Right lobe of liver (tissue), 6 donors: ENCODE measurements at regions not wholly inside any gene's neighbourhood (a gene's known extent, or its start where the extent isn't known, plus 50 kb on each side); places are given as distances from the start of the nearest gene placed in this dataset.
"Not testable (repeated sequence)": the region's sequence is repeated elsewhere in the genome, so short reads cannot be mapped to it uniquely, and the experiment has no call there.

Experiments
- ATAC-seq, 4 donors: fragments of 200-7000 bp; cut with Tn5 transposase; one replicate each; pipeline ENCODE4 v1.9.1; 2020; ENCODE audit warnings: mild to moderate bottlenecking in 4 of 4, moderate library complexity in 4 of 4
- DNase-seq, 3 donors: peaks; one replicate each; pipeline ENCODE4 v3.0.0-alpha.2; 2020
- H3K27ac ChIP-seq, 3 donors: fragments of 200-600 bp; one replicate each; pipeline ENCODE4 v1.8.0; 2022
- H3K27me3 ChIP-seq, 2 donors: fragments of 200-600 bp; one replicate each; pipeline ENCODE4 v1.8.0; 2022
- H3K36me3 ChIP-seq, 4 donors: fragments of 200-600 bp; sonication (generic) in 1 of 4; one replicate each; pipeline versions ENCODE4 v1.5.1 to v1.8.0; 2017 to 2022; ENCODE audit warnings: control low read depth in 1 of 4
- H3K4me1 ChIP-seq, 4 donors: fragments of 200-600 bp; sonication (generic) in 1 of 4; one replicate each; pipeline versions ENCODE4 v1.5.1 to v1.8.0; 2017 to 2022; ENCODE audit warnings: control low read depth in 1 of 4
- H3K4me3 ChIP-seq, 3 donors: fragments of 200-600 bp; one replicate each; pipeline ENCODE4 v1.8.0; 2022
- H3K9me3 ChIP-seq, 4 donors: fragments of 200-600 bp; sonication (generic) in 1 of 4; one replicate each; pipeline versions ENCODE4 v1.5.1 to v1.8.0; 2017 to 2022; ENCODE audit warnings: control low read depth in 1 of 4
- POLR2A ChIP-seq: fragments of 450-650 bp; IDR thresholded peaks from one replicate; pipeline ENCODE4 v1.6.1; 2017; ENCODE audit warnings: antibody characterized with exemption, mild to moderate bottlenecking
- WGBS: methylation state at CpG from one replicate; pipeline ENCODE4 v1.1.6; 2018; ENCODE audit warnings: low coverage, low lambda C conversion rate; ENCODE audit not compliant: insufficient coverage; ENCODE audit errors: missing lambda C conversion rate; 5-methylcytosine and 5-hydroxymethylcytosine counted together
- intact Hi-C, 2 donors: fragments of 100-400 bp; cut with DNase I; formaldehyde crosslinking; loops; one replicate each; pipeline versions ENCODE4 v1.11.2 to v1.14.1; 2022
- TF ChIP-seq, protein P1 (sequence below), 4 donors: fragments of 200-600 bp in 3 of 4; fragments of 450-650 bp in 1 of 4; IDR thresholded peaks; one replicate each; pipeline versions ENCODE4 v1.5.1 to v1.8.0; 2016 to 2022; ENCODE audit warnings: antibody characterized with exemption in 4 of 4, mild to moderate bottlenecking in 2 of 4
- donor health status: DM: no; HTN: yes; CAD: no.
- donor health status: DM: no; HTN: no; CAD: no.
- donor health status: DM: no; HTN: no; CAD: no.
- donor health status: DM: no; HTN: yes; CAD: no.
- donor health status: DM: no; HTN: yes; CAD: no.

DNA sequence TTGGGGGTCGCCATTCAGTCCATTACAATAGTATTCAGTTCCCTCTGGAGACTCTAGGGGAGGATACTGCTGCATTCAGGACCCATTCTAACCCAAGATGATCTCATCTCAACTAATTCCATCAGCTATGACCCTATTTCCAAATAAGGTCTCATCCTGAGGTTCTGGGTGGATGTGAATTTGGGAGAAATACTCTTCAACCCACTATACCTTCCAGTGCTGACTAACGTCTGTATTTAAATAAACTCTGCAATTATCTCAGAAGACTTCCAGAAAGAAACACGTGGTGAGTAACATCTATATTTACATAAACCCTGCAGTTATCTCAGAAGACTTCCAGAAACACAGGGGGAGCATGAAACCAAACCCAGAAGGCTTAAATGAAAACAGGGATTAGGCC lies 1300.7 kb downstream of the PCDH9 start:
- WGBS, result 43% methylated on average over 3 of the region's 3 CpGs
- H3K4me1 ChIP-seq, result no peaks in the 10 kb centered on the region
- ATAC-seq (no peak), DNase-seq (no peak)
- no peaks in the 10 kb centered on the region for H3K36me3 ChIP-seq
- intact Hi-C loops, result no loop called here
- H3K27ac ChIP-seq, result no peak overlapping the region
- no peaks in the 10 kb centered on the region for H3K9me3 ChIP-seq
- no peak for TF ChIP-seq POLR2A
- TF ChIP-seq, protein P1, sequence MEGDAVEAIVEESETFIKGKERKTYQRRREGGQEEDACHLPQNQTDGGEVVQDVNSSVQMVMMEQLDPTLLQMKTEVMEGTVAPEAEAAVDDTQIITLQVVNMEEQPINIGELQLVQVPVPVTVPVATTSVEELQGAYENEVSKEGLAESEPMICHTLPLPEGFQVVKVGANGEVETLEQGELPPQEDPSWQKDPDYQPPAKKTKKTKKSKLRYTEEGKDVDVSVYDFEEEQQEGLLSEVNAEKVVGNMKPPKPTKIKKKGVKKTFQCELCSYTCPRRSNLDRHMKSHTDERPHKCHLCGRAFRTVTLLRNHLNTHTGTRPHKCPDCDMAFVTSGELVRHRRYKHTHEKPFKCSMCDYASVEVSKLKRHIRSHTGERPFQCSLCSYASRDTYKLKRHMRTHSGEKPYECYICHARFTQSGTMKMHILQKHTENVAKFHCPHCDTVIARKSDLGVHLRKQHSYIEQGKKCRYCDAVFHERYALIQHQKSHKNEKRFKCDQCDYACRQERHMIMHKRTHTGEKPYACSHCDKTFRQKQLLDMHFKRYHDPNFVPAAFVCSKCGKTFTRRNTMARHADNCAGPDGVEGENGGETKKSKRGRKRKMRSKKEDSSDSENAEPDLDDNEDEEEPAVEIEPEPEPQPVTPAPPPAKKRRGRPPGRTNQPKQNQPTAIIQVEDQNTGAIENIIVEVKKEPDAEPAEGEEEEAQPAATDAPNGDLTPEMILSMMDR (IDR thresholded peaks at IDR 0.05), result no peak
- H3K4me3 ChIP-seq, result no peak overlapping the region
- H3K27me3 ChIP-seq, result no peaks in the 10 kb centered on the region

DNA sequence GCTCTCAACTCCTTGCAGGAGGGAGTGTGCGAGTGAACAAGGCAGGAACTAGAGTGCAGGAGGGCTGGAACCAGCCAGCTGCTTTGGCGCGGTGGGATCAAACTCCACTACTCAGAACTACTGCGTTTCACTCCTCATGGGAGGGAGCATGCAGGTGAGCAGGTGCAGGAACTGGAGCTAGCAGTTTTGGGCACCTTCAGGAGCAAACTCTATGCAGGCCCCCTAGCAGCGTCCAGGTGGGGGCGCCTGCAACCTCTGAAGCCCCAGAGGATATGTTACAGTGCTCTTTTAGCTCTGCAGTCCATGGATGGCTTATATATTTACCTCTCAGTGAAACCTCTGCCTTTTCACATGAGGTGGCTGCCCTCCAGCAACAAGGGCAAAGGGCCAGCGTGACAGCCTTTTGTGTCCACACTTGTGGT lies 1303.4 kb downstream of the PCDH9 start:
- H3K27ac ChIP-seq, result no peak overlapping the region
- 0% methylated on average over 3 of the region's 7 CpGs for whole genome bisulfite sequencing
- H3K4me1 ChIP-seq, result no peaks in the 10 kb centered on the region
- no peak overlapping the region for H3K4me3 ChIP-seq
- TF ChIP-seq POLR2A, result no peak
- TF ChIP-seq, protein P1 (IDR thresholded peaks at IDR 0.05), result peak in 3 of 4 donors; percentile 4 to 26 (median 19)
- no peaks in the 10 kb centered on the region for H3K27me3 ChIP-seq
- peak in 2 of 3 donors; percentile 25 to 53 for DNase-seq
- H3K36me3 ChIP-seq, result no peaks in the 10 kb centered on the region
- intact Hi-C loops, result no loop called here
- no peaks in the 10 kb centered on the region for H3K9me3 ChIP-seq
- ATAC-seq, result peak; percentile 53 to 61 (median 58)

DNA sequence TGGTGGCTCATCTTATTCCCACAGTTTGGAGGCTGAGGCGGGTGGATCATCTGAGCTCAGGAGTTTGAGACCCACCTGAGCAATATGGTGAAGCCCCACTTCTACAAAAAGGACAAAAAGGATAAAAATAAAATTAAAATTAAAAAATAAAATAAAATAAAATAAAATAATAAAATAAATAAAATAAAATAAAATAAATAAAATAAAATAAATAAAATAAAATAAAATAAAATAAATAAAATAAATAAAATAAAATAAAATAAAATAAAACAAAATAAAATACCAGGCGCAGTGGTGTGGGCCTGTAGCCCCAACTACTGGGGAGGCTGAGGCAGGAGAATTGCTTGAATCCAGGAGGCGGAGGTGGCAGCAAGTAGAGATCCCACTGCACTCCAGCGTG lies 1307.3 kb downstream of the PCDH9 start:
- intact Hi-C loops, ATAC-seq, H3K9me3 ChIP-seq, H3K36me3 ChIP-seq, DNase-seq, H3K27me3 ChIP-seq, H3K4me3 ChIP-seq, H3K27ac ChIP-seq, H3K4me1 ChIP-seq: not testable (repeated sequence)
- WGBS, result 81% methylated on average over 4 of the region's 4 CpGs

DNA sequence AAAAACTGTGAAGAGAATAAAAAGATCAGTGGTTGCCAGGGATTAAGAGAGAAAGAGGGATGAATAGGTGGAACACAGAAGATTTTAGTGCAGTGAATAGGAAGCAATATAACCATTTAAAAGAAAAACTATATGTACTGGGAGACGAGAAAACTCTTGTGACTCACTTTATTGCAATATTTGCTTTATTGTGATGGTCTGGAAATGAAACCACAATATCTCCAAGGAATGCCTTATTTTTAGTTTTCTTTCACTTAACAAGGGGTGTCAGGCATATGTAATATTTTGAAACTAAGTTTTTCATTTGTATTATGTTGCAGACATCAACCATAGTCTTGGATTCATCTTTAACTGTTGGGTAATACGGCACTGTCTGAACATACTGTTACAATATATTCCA lies 1308.2 kb downstream of the PCDH9 start:
- intact Hi-C loops, result no loop called here
- no peak for ATAC-seq
- Histone ChIP-seq H3K27ac (no peak overlapping the region), H3K36me3 (no peaks in the 10 kb centered on the region), H3K9me3 (no peaks in the 10 kb centered on the region), H3K4me1 (no peaks in the 10 kb centered on the region), H3K4me3 (no peak overlapping the region), H3K27me3 (no peaks in the 10 kb centered on the region)
- TF ChIP-seq POLR2A, result no peak
- TF ChIP-seq, protein P1 (IDR thresholded peaks at IDR 0.05), result no peak
- no peak for DNase-seq
- WGBS, result 58% methylated on average over 2 of the region's 2 CpGs

DNA sequence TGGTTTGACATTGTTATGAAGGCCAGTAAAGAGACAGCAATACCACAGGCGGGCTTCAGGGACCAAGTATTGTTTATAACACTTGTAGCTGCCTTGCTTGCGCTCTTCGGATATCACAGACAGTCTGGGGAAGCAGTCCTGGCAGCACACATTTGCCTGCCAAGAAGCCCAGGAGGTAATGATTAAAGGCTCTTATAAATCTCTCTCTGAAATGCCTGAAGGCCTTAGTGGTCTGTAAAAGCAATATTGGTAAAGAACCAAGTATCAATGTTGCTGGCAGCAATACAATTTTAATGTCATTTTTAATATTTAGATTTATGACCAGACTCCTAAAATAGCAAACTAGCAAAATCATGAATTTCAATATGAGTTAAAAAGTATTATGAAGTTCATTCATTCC lies 1312.4 kb downstream of the PCDH9 start:
- no peaks in the 10 kb centered on the region for H3K9me3 ChIP-seq
- DNase-seq (no peak), ATAC-seq (no peak)
- TF ChIP-seq, protein P1 (IDR thresholded peaks at IDR 0.05), result no peak
- H3K36me3 ChIP-seq, result no peaks in the 10 kb centered on the region
- H3K27me3 ChIP-seq, result no peaks in the 10 kb centered on the region
- intact Hi-C loops, result no loop called here
- WGBS, result 62% methylated on average over 3 of the region's 3 CpGs
- H3K4me1 ChIP-seq, result no peaks in the 10 kb centered on the region
- H3K4me3 ChIP-seq, result no peak overlapping the region
- H3K27ac ChIP-seq, result no peak overlapping the region
